HepG2 (cell line): ENCODE measurements at regions not wholly inside any gene's neighbourhood (a gene's known extent, or its start where the extent isn't known, plus 50 kb on each side); places are given as distances from the start of the nearest gene placed in this dataset.

Source experiments
- ATAC-seq: fragments of 200-7000 bp; cut with Tn5 transposase; 3 replicates; pipeline ENCODE4 v1.9.1; 2020; ENCODE audit warnings: mild to moderate bottlenecking, moderate library complexity
- BruUV-seq: library from RNA; stranded (reverse); fragments of 400-500 nt; replicated peaks from 2 replicates; lab custom pipeline; 2021; lab: Mats Ljungman, UMichigan
- CTCF ChIA-PET: fragments of 300-600 bp; formaldehyde crosslinking; extraction: SDS; loops from one replicate; lab custom pipeline; 2021; ENCODE audit warnings: low total read pairs, inconsistent platforms, low intra/inter-chr PET ratio; lab: Yijun Ruan, JAX
- POLR2A ChIA-PET: fragments of 350-600 bp; sonication (Branson Sonifier 250); formaldehyde crosslinking; loops from one replicate; lab custom pipeline; 2020; ENCODE audit warnings: antibody characterized with exemption, inconsistent platforms; lab: Yijun Ruan, JAX
- DNase-seq: peaks from one replicate; pipeline ENCODE4 v3.0.0-alpha.2; 2015; ENCODE audit warnings: low spot score
- FAIRE-seq: peaks from 3 replicates; lab custom pipeline; 2011; peaks lifted over from hg19 to GRCh38; lab: Jason Lieb, UNC
- H2AFZ ChIP-seq: one replicate; pipeline ENCODE4 v1.6.1; 2011; ENCODE audit warnings: low read length, inconsistent platforms
- H3K27ac ChIP-seq: fragments of 300-600 bp; 3 replicates; pipeline ENCODE4 v1.8.0; 2011; ENCODE audit warnings: mixed run types, mild to moderate bottlenecking, mixed read lengths, low read length, inconsistent platforms; ENCODE audit not compliant: insufficient read depth; ENCODE audit errors: extremely low read length
- H3K27me3 ChIP-seq, 2 experiments: fragments of 200-600 bp in 1 of 2; 2 replicates in 1 of 2; 3 replicates in 1 of 2; pipeline versions ENCODE4 v1.6.0 to v1.8.0; 2011; ENCODE audit warnings: low read length in 2 of 2, mild to moderate bottlenecking in 2 of 2, moderate library complexity in 2 of 2, inconsistent platforms in 1 of 2; ENCODE audit not compliant: insufficient read depth in 2 of 2, control insufficient read depth in 1 of 2
- H3K36me3 ChIP-seq, 2 experiments: fragments of 200-600 bp in 1 of 2; replicated peaks in 1 of 2; 2 replicates in 1 of 2; 3 replicates in 1 of 2; pipeline versions ENCODE4 v1.5.1 to v1.8.0; 2011; ENCODE audit warnings: low read length in 2 of 2, inconsistent platforms in 1 of 2; ENCODE audit not compliant: insufficient read depth in 2 of 2, control insufficient read depth in 1 of 2
- H3K4me1 ChIP-seq: 2 replicates; pipeline ENCODE4 v1.5.1; 2012; ENCODE audit warnings: low read length, inconsistent platforms; ENCODE audit not compliant: insufficient read depth
- H3K4me2 ChIP-seq: 2 replicates; pipeline ENCODE4 v1.6.0; 2011; ENCODE audit warnings: low read depth, low read length, inconsistent platforms
- H3K4me3 ChIP-seq, 3 experiments: fragments of 200-600 bp in 1 of 3; sonication (generic), shearing (Covaris generic) in 1 of 3; replicated peaks in 1 of 3; 2 replicates each; pipeline ENCODE4 v1.5.1; 2011 to 2016; ENCODE audit warnings: low read length in 3 of 3, inconsistent platforms in 2 of 3, low read depth in 2 of 3, mild to moderate bottlenecking in 2 of 3, control low read depth in 1 of 3, mixed read lengths in 1 of 3; ENCODE audit not compliant: insufficient read depth in 1 of 3
- H3K79me2 ChIP-seq: one replicate; pipeline ENCODE4 v1.6.1; 2011; ENCODE audit warnings: low read length, inconsistent platforms; ENCODE audit not compliant: insufficient read depth
- H3K9ac ChIP-seq: 2 replicates; pipeline ENCODE4 v1.6.0; 2011; ENCODE audit warnings: mild to moderate bottlenecking, low read depth, low read length, inconsistent platforms; ENCODE audit not compliant: insufficient read depth
- H3K9me3 ChIP-seq: 2 replicates; pipeline ENCODE4 v1.5.1; 2012; ENCODE audit warnings: mild to moderate bottlenecking, low read length
- H4K20me1 ChIP-seq: 2 replicates; pipeline ENCODE4 v1.6.0; 2011; ENCODE audit warnings: inconsistent platforms, mild to moderate bottlenecking, low read length, moderate library complexity; ENCODE audit not compliant: insufficient read depth
- ARHGAP35 ChIP-seq: sonication (generic); formaldehyde crosslinking; IDR thresholded peaks from 2 replicates; pipeline ENCODE4 v1.9.0; 2022; ENCODE audit warnings: mild to moderate bottlenecking, inconsistent platforms, moderate library complexity, missing genetic modification reagents, borderline replicate concordance
- ATAD3A ChIP-seq: sonication (generic); formaldehyde crosslinking; IDR thresholded peaks from 2 replicates; pipeline ENCODE4 v1.4.0; 2020; ENCODE audit warnings: missing genetic modification reagents
- FOSL2 ChIP-seq: sonication (generic); formaldehyde crosslinking; IDR thresholded peaks from 2 replicates; pipeline ENCODE4 v1.4.0; 2020; ENCODE audit warnings: missing genetic modification reagents
- HNF4G ChIP-seq, 2 experiments: sonication (generic) in 1 of 2; formaldehyde crosslinking in 1 of 2; IDR thresholded peaks; 2 replicates each; pipeline versions ENCODE4 v1.4.0 to v1.6.1; 2011 to 2020; ENCODE audit warnings: borderline replicate concordance in 2 of 2, low read depth in 2 of 2, mild to moderate bottlenecking in 2 of 2, low read length in 1 of 2, missing genetic modification reagents in 1 of 2, moderate library complexity in 1 of 2
- ISL2 ChIP-seq: sonication (generic); formaldehyde crosslinking; IDR thresholded peaks from 2 replicates; pipeline ENCODE4 v1.5.0; 2020; ENCODE audit warnings: missing genetic modification reagents
- NFYB ChIP-seq: sonication (generic); formaldehyde crosslinking; IDR thresholded peaks from 2 replicates; pipeline ENCODE4 v1.4.0; 2020; ENCODE audit warnings: missing genetic modification reagents
- SIX4 ChIP-seq: sonication (generic); formaldehyde crosslinking; IDR thresholded peaks from 2 replicates; pipeline ENCODE4 v1.4.0; 2020; ENCODE audit warnings: missing genetic modification reagents
- STAG1 ChIP-seq: sonication (generic); formaldehyde crosslinking; IDR thresholded peaks from 2 replicates; pipeline ENCODE4 v1.4.0; 2020; ENCODE audit warnings: missing genetic modification reagents
- STAT5B ChIP-seq: sonication (generic); formaldehyde crosslinking; IDR thresholded peaks from 2 replicates; pipeline ENCODE4 v1.4.0; 2020; ENCODE audit warnings: missing genetic modification reagents
- TBP ChIP-seq: sonication (generic); formaldehyde crosslinking; IDR thresholded peaks from 2 replicates; pipeline ENCODE4 v1.5.0; 2020; ENCODE audit warnings: missing genetic modification reagents
- THAP11 ChIP-seq: IDR thresholded peaks from 2 replicates; pipeline ENCODE4 v1.6.1; 2016; ENCODE audit warnings: missing biosample characterization, missing genetic modification reagents
- ZKSCAN5 ChIP-seq: sonication (generic); formaldehyde crosslinking; IDR thresholded peaks from 2 replicates; pipeline ENCODE4 v1.5.1; 2020; ENCODE audit warnings: mild to moderate bottlenecking, missing genetic modification reagents
- ZNF337 ChIP-seq: sonication (generic); formaldehyde crosslinking; IDR thresholded peaks from 2 replicates; pipeline ENCODE4 v1.5.1; 2020; ENCODE audit warnings: missing genetic modification reagents, low read depth, mild to moderate bottlenecking, borderline replicate concordance
- ZNF382 ChIP-seq: sonication (generic); formaldehyde crosslinking; IDR thresholded peaks from 2 replicates; pipeline ENCODE4 v1.5.0; 2020; ENCODE audit warnings: missing genetic modification reagents, mild to moderate bottlenecking, borderline replicate concordance
- WGBS: methylation state at CpG from one replicate; pipeline ENCODE4 v1.1.6; 2017; ENCODE audit warnings: low lambda C conversion rate; 5-methylcytosine and 5-hydroxymethylcytosine counted together
- in situ Hi-C: cut with HindIII; loops from 2 replicates; pipeline ENCODE4 v1.10.0; 2017; ENCODE audit warnings: low pct_unique_long_range_greater_than_20kb; ENCODE audit not compliant: extremely low pct_ligation_motif_present
- intact Hi-C: fragments of 100-400 bp; cut with micrococcal nuclease; formaldehyde crosslinking; loops from one replicate; pipeline ENCODE4 v1.10.0; 2022; ENCODE audit not compliant: unreplicated experiment
- TF ChIP-seq, protein P1 (sequence below): sonication (generic); formaldehyde crosslinking; IDR thresholded peaks from 2 replicates; pipeline ENCODE4 v1.4.0; 2020; ENCODE audit warnings: missing genetic modification reagents, borderline replicate concordance
- TF ChIP-seq, protein P2 (sequence below): sonication (generic); formaldehyde crosslinking; IDR thresholded peaks from 2 replicates; pipeline ENCODE4 v1.8.1; 2023; ENCODE audit warnings: mild to moderate bottlenecking, inconsistent platforms, moderate library complexity, missing genetic modification reagents, borderline replicate concordance
- TF ChIP-seq, protein P3 (sequence below): sonication (generic); formaldehyde crosslinking; IDR thresholded peaks from 2 replicates; pipeline ENCODE4 v1.5.1; 2020; ENCODE audit warnings: mild to moderate bottlenecking, moderate library complexity, missing genetic modification reagents
- TF ChIP-seq, protein P4 (sequence below): sonication (generic); formaldehyde crosslinking; IDR thresholded peaks from 2 replicates; pipeline ENCODE4 v1.5.1; 2020; ENCODE audit warnings: missing genetic modification reagents, mild to moderate bottlenecking, borderline replicate concordance

DNA sequence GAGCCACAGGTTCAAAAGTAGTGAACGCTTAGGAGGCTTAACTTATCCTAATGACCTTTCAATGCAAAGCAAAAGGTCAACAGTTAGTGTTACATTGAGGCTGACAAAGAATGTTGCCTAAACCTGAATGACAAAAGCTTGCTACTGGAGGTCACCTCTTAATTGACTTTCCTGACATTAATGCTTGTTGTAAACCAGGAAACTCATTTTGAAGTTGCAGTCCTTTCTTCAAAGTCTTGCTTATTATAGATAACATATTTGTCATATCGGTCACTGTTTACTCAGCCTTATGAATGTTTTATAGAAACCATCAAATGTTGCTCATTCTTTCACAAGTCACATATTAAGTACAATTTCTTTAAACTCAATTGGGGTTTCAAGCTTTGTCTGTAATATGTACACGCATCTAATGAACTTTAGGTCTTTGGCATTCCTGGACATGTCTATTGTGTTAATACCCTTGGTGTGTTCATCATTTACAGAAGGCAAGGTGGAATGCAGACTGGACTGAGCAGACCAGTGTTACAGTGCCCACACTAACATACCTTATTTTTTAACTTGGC is 488.2 kb upstream of the NECTIN3 start:
- Histone ChIP-seq H2AFZ (no peak overlapping the region), H3K36me3 (no peaks in the 10 kb centered on the region), H3K4me3 (no peak overlapping the region), H3K4me2 (no peak overlapping the region), H3K27ac (no peak overlapping the region), H3K4me1 (0 out of 2 replicates have a peak, but pooled peaks cover 6% of the 10 kb centered on the region), H3K27me3 (no peaks in the 10 kb centered on the region; a peak in 1 of 5 replicates), H3K9me3 (no peaks in the 10 kb centered on the region), H3K79me2 (no peaks in the 10 kb centered on the region), H4K20me1 (no peaks in the 10 kb centered on the region), H3K9ac (no peak overlapping the region)
- BruUV-seq: no TSS peak
- TF ChIP-seq ARHGAP35 (CRISPR knock-in tag): no peak
- no peak for TF ChIP-seq SIX4 (CRISPR knock-in tag)
- TF ChIP-seq, protein P1, sequence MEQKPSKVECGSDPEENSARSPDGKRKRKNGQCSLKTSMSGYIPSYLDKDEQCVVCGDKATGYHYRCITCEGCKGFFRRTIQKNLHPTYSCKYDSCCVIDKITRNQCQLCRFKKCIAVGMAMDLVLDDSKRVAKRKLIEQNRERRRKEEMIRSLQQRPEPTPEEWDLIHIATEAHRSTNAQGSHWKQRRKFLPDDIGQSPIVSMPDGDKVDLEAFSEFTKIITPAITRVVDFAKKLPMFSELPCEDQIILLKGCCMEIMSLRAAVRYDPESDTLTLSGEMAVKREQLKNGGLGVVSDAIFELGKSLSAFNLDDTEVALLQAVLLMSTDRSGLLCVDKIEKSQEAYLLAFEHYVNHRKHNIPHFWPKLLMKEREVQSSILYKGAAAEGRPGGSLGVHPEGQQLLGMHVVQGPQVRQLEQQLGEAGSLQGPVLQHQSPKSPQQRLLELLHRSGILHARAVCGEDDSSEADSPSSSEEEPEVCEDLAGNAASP (CRISPR knock-in tag): no peak
- TF ChIP-seq ZNF337 (CRISPR knock-in tag): no peak
- no peak for TF ChIP-seq ISL2 (CRISPR knock-in tag)
- TF ChIP-seq, protein P2, sequence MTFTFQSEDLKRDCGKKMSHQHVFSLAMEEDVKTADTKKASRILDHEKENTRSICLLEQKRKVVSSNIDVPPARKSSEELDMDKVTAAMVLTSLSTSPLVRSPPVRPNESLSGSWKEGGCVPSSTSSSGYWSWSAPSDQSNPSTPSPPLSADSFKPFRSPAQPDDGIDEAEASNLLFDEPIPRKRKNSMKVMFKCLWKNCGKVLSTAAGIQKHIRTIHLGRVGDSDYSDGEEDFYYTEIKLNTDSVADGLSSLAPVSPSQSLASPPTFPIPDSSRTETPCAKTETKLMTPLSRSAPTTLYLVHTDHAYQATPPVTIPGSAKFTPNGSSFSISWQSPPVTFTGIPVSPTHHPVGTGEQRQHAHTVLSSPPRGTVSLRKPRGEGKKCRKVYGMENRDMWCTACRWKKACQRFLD (CRISPR knock-in tag): no peak
- no peak for TF ChIP-seq ZKSCAN5 (CRISPR knock-in tag)
- TF ChIP-seq ZNF382: no peak
- TF ChIP-seq FOSL2 (CRISPR knock-in tag): no peak
- TF ChIP-seq STAT5B: no peak
- TF ChIP-seq HNF4G (IDR thresholded peaks at IDR 0.05; ENCODE audit: borderline replicate concordance, low read depth, low read length): no peak
- TF ChIP-seq HNF4G (CRISPR knock-in tag; IDR thresholded peaks at IDR 0.05; ENCODE audit: borderline replicate concordance, low read depth): no peak
- TF ChIP-seq, protein P3, sequence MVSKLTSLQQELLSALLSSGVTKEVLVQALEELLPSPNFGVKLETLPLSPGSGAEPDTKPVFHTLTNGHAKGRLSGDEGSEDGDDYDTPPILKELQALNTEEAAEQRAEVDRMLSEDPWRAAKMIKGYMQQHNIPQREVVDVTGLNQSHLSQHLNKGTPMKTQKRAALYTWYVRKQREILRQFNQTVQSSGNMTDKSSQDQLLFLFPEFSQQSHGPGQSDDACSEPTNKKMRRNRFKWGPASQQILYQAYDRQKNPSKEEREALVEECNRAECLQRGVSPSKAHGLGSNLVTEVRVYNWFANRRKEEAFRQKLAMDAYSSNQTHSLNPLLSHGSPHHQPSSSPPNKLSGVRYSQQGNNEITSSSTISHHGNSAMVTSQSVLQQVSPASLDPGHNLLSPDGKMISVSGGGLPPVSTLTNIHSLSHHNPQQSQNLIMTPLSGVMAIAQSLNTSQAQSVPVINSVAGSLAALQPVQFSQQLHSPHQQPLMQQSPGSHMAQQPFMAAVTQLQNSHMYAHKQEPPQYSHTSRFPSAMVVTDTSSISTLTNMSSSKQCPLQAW (CRISPR knock-in tag): no peak
- no peak for TF ChIP-seq TBP (CRISPR knock-in tag)
- TF ChIP-seq, protein P4, sequence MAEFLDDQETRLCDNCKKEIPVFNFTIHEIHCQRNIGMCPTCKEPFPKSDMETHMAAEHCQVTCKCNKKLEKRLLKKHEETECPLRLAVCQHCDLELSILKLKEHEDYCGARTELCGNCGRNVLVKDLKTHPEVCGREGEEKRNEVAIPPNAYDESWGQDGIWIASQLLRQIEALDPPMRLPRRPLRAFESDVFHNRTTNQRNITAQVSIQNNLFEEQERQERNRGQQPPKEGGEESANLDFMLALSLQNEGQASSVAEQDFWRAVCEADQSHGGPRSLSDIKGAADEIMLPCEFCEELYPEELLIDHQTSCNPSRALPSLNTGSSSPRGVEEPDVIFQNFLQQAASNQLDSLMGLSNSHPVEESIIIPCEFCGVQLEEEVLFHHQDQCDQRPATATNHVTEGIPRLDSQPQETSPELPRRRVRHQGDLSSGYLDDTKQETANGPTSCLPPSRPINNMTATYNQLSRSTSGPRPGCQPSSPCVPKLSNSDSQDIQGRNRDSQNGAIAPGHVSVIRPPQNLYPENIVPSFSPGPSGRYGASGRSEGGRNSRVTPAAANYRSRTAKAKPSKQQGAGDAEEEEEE: no peak
- no peak for TF ChIP-seq NFYB
- no peak for TF ChIP-seq STAG1 (CRISPR knock-in tag)
- TF ChIP-seq THAP11: no peak
- no peak for TF ChIP-seq ATAD3A (CRISPR knock-in tag)
- POLR2A ChIA-PET: no interaction called here
- intact Hi-C loops (no loop called here), in situ Hi-C loops (no loop called here)
- 17% methylated on average over 3 of the region's 3 CpGs for WGBS
- no peak for ATAC-seq
- DNase-seq: peak; percentile 2
- no peak for FAIRE-seq
- CTCF ChIA-PET: no interaction called here
